Tibial nerve (tissue), 4 donors: ENCODE measurements at regions not wholly inside any gene's neighbourhood (a gene's known extent, or its start where the extent isn't known, plus 50 kb on each side); places are given as distances from the start of the nearest gene placed in this dataset.
"Not testable (repeated sequence)": the region's sequence is repeated elsewhere in the genome, so short reads cannot be mapped to it uniquely, and the experiment has no call there.

Source experiments
- DNase-seq, 2 donors: peaks; one replicate each; pipeline ENCODE4 v3.0.0-alpha.2; 2019; ENCODE audit warnings: low spot score in 2 of 2
- H3K27ac ChIP-seq, 4 donors: fragments of 200-600 bp; sonication (generic) in 3 of 4; one replicate each; pipeline ENCODE4 v1.5.1; 2017 to 2019; ENCODE audit warnings: mild to moderate bottlenecking in 1 of 4
- H3K27me3 ChIP-seq, 2 donors: fragments of 200-600 bp; sonication (generic) in 1 of 2; one replicate each; pipeline versions ENCODE4 v1.5.1 to v1.6.0; 2017 to 2019
- H3K36me3 ChIP-seq, 3 donors: fragments of 200-600 bp; sonication (generic); one replicate each; pipeline ENCODE4 v1.5.1; 2018 to 2019
- H3K4me1 ChIP-seq, 4 donors: fragments of 200-600 bp; sonication (generic) in 3 of 4; one replicate each; pipeline ENCODE4 v1.5.1; 2017 to 2019
- H3K4me3 ChIP-seq, 4 donors: fragments of 200-600 bp; sonication (generic) in 3 of 4; one replicate each; pipeline ENCODE4 v1.5.1; 2017 to 2019; ENCODE audit warnings: mild to moderate bottlenecking in 1 of 4, moderate library complexity in 1 of 4
- H3K9me3 ChIP-seq, 4 donors: fragments of 200-600 bp; sonication (generic) in 3 of 4; one replicate each; pipeline ENCODE4 v1.5.1; 2017 to 2019
- EP300 ChIP-seq, 2 donors: sonication (generic); formaldehyde crosslinking; IDR thresholded peaks; one replicate each; pipeline ENCODE4 v1.6.1; 2017; ENCODE audit warnings: antibody characterized with exemption in 2 of 2, mild to moderate bottlenecking in 1 of 2
- POLR2A ChIP-seq, 2 donors: fragments of 450-650 bp; IDR thresholded peaks; one replicate each; pipeline ENCODE4 v1.6.1; 2017; ENCODE audit warnings: antibody characterized with exemption in 2 of 2, mild to moderate bottlenecking in 2 of 2, moderate library complexity in 2 of 2
- WGBS, 2 donors: methylation state at CpG; one replicate each; pipeline ENCODE4 v1.1.5; 2018; 5-methylcytosine and 5-hydroxymethylcytosine counted together
- TF ChIP-seq, protein P1 (sequence below), 5 experiments: fragments of 200-600 bp in 3 of 5; fragments of 450-650 bp in 2 of 5; sonication (generic) in 3 of 5; IDR thresholded peaks; one replicate each; pipeline ENCODE4 v1.5.1; 2016 to 2019; ENCODE audit warnings: antibody characterized with exemption in 5 of 5, mild to moderate bottlenecking in 3 of 5, moderate library complexity in 2 of 5

- Histone ChIP-seq H3K36me3 (no peaks in the 10 kb centered on the region), H3K4me3 (no peak overlapping the region), H3K27me3 (no peaks in the 10 kb centered on the region), H3K4me1 (no peaks in the 10 kb centered on the region), H3K27ac (no peak overlapping the region), H3K9me3 (no peaks in the 10 kb centered on the region)
- no peak for DNase-seq
- no peak for TF ChIP-seq EP300 (IDR thresholded peaks at IDR 0.05)
- TF ChIP-seq, protein P1, sequence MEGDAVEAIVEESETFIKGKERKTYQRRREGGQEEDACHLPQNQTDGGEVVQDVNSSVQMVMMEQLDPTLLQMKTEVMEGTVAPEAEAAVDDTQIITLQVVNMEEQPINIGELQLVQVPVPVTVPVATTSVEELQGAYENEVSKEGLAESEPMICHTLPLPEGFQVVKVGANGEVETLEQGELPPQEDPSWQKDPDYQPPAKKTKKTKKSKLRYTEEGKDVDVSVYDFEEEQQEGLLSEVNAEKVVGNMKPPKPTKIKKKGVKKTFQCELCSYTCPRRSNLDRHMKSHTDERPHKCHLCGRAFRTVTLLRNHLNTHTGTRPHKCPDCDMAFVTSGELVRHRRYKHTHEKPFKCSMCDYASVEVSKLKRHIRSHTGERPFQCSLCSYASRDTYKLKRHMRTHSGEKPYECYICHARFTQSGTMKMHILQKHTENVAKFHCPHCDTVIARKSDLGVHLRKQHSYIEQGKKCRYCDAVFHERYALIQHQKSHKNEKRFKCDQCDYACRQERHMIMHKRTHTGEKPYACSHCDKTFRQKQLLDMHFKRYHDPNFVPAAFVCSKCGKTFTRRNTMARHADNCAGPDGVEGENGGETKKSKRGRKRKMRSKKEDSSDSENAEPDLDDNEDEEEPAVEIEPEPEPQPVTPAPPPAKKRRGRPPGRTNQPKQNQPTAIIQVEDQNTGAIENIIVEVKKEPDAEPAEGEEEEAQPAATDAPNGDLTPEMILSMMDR (IDR thresholded peaks at IDR 0.05) = no peak
- no peak for TF ChIP-seq POLR2A (IDR thresholded peaks at IDR 0.05)
- 82 to 83% methylated on average over 1 of the region's 1 CpG for WGBS, 2 donors
Observed at GRCh38 chr4:158444621-158445020, 77.1 kb upstream of the RXFP1 start.

GRCh38 chr4:158446106-158446505 is 75.6 kb upstream of the RXFP1 start:
- no peak for DNase-seq
- WGBS, 2 donors = 26 to 44% methylated on average over 2 of the region's 2 CpGs
- Histone ChIP-seq H3K4me3 (no peak overlapping the region), H3K4me1 (no peaks in the 10 kb centered on the region), H3K27ac (no peak overlapping the region), H3K9me3 (peaks cover 0 to 2% (median 0%) of the 10 kb centered on the region in 4 donors), H3K36me3 (no peaks in the 10 kb centered on the region), H3K27me3 (no peaks in the 10 kb centered on the region)
- TF ChIP-seq EP300 (IDR thresholded peaks at IDR 0.05) (peak in 1 of 2 donors; percentile 47), POLR2A (IDR thresholded peaks at IDR 0.05) (no peak)
- TF ChIP-seq, protein P1 (IDR thresholded peaks at IDR 0.05) = no peak

DNA sequence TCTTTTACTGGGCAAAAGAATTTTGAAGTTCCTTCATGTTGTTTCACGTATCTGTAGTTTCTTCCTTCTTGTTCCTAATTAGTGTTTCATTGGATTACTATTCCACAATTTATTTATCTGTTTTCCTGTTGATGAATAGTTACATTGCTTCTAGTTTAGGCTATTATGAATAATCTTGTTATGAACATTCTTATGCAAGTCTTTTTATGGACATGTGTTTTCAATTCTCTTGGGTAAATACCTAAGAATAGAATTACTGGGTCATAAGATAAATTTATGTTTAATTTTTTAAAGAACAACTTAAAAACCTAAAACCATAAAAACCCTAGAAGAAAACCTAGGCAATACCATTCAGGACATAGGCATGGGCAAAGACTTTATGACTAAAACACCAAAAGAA is 70.9 kb upstream of the RXFP1 start:
- H3K27ac ChIP-seq = no peak overlapping the region
- WGBS, 2 donors = 20 to 39% methylated on average over 1 of the region's 1 CpG
- H3K4me1 ChIP-seq = no peaks in the 10 kb centered on the region
- no peak for TF ChIP-seq EP300 (IDR thresholded peaks at IDR 0.05)
- no peak for TF ChIP-seq POLR2A (IDR thresholded peaks at IDR 0.05)
- TF ChIP-seq, protein P1 (IDR thresholded peaks at IDR 0.05) = no peak
- no peak for DNase-seq
- no peaks in the 10 kb centered on the region for H3K36me3 ChIP-seq
- peaks cover 0 to 9% (median 0%) of the 10 kb centered on the region in 4 donors for H3K9me3 ChIP-seq
- no peaks in the 10 kb centered on the region for H3K27me3 ChIP-seq
- H3K4me3 ChIP-seq = no peak overlapping the region

DNA sequence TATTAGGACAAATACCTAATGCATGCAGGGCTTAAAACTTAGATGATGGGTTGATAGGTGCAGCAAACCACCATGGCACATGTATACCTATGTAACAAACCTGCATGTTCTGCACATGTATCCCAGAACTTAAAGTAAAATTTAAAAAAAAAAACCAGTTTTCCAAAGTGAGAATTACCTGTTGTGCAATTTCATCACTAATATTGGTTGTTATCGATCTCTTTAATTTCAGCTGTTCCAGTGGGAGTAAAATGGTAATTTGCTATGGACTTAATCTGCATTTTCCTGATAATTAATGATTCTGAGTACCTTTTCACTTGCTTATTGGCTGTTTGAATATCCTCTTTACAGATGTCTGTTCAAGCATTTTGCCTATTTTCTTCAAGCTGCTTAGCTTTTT is 69.6 kb upstream of the RXFP1 start:
- not testable (repeated sequence) for H3K36me3 ChIP-seq, H3K27ac ChIP-seq, H3K4me3 ChIP-seq, H3K9me3 ChIP-seq, H3K4me1 ChIP-seq, H3K27me3 ChIP-seq, DNase-seq
- WGBS, 2 donors = 88 to 97% methylated on average over 1 of the region's 1 CpG

- Histone ChIP-seq H3K4me1 (no peaks in the 10 kb centered on the region), H3K9me3 (no peaks in the 10 kb centered on the region), H3K27me3 (no peaks in the 10 kb centered on the region), H3K4me3 (no peak overlapping the region), H3K27ac (no peak overlapping the region), H3K36me3 (no peaks in the 10 kb centered on the region)
- 94 to 98% methylated on average over 2 of the region's 2 CpGs for WGBS, 2 donors
- TF ChIP-seq EP300 (IDR thresholded peaks at IDR 0.05) (no peak), POLR2A (IDR thresholded peaks at IDR 0.05) (no peak)
- no peak for DNase-seq
Observed at GRCh38 chr4:158458271-158458895, 63.3 kb upstream of the RXFP1 start.

DNA sequence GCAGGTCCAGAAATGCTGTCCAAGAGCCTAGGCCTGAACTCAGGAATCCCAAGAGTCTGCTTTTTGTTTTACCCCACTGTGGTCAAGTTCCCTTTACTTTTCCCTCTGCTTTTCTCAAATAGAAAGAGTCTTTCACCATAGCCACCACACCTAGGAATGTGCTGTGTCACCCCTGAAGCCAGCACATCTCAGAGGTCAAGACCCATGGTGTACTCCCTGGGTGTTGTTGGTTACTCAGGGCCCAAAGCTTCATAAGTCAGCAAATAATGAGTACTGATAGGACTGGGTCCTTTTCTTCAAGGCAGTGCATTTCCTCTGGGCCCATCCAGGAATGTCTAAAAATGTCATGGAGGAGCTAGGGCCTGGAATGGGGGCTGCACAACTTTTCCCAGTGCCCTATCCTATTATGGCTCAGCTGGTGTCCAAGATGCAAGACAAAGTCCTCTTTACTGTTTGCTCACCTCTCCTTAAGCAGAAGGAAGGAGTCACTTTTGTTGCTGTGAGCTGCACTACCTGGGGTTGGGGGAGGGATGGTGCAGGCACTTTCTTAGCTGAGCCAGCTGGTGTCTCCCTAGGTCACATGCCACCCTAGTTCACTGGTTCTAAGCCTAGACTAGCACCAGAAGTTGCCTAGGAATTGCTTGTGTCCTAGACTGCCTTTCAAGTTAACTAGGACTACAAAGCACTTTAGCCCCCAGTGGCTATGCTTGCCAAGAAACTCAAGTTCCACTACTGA is 62.4 kb upstream of the RXFP1 start:
- no peaks in the 10 kb centered on the region for H3K9me3 ChIP-seq
- no peak for DNase-seq
- TF ChIP-seq, protein P1 (IDR thresholded peaks at IDR 0.05) = no peak
- TF ChIP-seq POLR2A (IDR thresholded peaks at IDR 0.05) = no peak
- TF ChIP-seq EP300 (IDR thresholded peaks at IDR 0.05) = no peak
- no peak overlapping the region for H3K27ac ChIP-seq
- no peaks in the 10 kb centered on the region for H3K27me3 ChIP-seq
- no peaks in the 10 kb centered on the region for H3K4me1 ChIP-seq
- H3K36me3 ChIP-seq = no peaks in the 10 kb centered on the region
- H3K4me3 ChIP-seq = no peak overlapping the region
